Cardiac fibroblast (primary cell): ENCODE measurements at regions not wholly inside any gene's neighbourhood (a gene's known extent, or its start where the extent isn't known, plus 50 kb on each side); places are given as distances from the start of the nearest gene placed in this dataset.
A peak's percentile ranks its signal among the peaks of the same experiment; 100 is the strongest.

ENCODE experiments used
- DNase-seq, 2 donors: peaks; one replicate each; pipeline versions ENCODE4 v3.0.0 to v3.0.0-alpha.2; 2010; ENCODE audit warnings: low read depth in 2 of 2
- H3K4me3 ChIP-seq, 2 donors: replicated peaks in 1 of 2; 1 replicate in 1 of 2; 2 replicates in 1 of 2; pipeline ENCODE4 v1.5.1; 2011; ENCODE audit warnings: low read depth in 2 of 2, low read length in 2 of 2, mild to moderate bottlenecking in 2 of 2, moderate library complexity in 1 of 2
- TF ChIP-seq, protein P1 (sequence below): IDR thresholded peaks from one replicate; pipeline ENCODE4 v1.5.1; 2011; ENCODE audit warnings: low read depth, mild to moderate bottlenecking, low read length, inconsistent platforms

- TF ChIP-seq, protein P1, sequence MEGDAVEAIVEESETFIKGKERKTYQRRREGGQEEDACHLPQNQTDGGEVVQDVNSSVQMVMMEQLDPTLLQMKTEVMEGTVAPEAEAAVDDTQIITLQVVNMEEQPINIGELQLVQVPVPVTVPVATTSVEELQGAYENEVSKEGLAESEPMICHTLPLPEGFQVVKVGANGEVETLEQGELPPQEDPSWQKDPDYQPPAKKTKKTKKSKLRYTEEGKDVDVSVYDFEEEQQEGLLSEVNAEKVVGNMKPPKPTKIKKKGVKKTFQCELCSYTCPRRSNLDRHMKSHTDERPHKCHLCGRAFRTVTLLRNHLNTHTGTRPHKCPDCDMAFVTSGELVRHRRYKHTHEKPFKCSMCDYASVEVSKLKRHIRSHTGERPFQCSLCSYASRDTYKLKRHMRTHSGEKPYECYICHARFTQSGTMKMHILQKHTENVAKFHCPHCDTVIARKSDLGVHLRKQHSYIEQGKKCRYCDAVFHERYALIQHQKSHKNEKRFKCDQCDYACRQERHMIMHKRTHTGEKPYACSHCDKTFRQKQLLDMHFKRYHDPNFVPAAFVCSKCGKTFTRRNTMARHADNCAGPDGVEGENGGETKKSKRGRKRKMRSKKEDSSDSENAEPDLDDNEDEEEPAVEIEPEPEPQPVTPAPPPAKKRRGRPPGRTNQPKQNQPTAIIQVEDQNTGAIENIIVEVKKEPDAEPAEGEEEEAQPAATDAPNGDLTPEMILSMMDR: no peak
- DNase-seq: peak in 1 of 2 donors; percentile 1
- no peak overlapping the region for H3K4me3 ChIP-seq
Observed at GRCh38 chr5:23026252-23027170, 173.4 kb upstream of the CDH12 start.

DNA sequence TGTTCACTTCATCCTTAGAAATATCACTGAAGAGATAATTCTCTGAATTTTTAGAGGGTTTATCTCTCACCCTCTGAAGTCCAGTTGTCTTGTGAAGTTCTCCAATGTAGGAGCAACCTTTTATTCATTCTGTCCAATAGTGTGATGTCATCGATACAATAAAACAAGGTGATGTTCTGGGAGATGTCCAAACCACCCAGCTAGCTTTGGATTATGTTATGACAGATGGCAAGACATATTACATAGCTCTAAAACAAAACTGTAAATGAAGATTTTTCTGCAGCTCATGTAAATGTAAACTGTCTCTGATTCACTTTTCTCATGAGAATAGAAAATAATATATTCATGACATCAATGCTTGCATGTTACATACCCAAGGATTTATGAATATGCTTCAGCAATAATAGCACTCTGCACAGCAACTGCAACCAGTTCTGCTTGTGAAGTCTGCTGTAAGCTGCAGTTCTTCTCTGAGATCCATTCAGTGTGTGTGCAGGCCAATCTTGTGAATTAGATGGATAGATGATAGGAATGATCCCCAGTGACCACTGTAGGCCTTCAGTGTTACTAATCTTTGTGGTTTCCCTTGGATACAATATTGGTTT, 172.6 kb upstream of the CDH12 start:
- no peak overlapping the region for H3K4me3 ChIP-seq
- DNase-seq: no peak
- TF ChIP-seq, protein P1: no peak

DNA sequence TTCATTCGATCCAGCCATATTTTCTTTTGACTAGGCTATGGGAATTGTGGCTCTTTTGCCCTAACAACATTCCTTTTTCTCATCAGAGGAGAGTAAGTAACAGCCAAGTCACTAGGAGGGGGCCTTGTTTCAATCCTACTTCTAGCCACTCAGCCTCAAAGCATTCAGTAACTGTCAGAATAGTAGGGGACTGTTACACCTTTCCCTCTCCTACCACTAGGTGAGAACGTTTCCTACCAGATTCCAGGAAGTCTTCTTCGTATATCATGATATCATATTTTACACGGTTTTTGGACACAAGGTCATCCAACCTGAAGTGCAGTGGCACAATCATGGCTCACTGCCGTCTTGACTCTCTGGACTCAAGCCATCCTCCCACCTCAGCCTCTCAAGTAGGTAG, 171.3 kb upstream of the CDH12 start:
- no peak overlapping the region for H3K4me3 ChIP-seq
- TF ChIP-seq, protein P1: no peak
- no peak for DNase-seq

DNA sequence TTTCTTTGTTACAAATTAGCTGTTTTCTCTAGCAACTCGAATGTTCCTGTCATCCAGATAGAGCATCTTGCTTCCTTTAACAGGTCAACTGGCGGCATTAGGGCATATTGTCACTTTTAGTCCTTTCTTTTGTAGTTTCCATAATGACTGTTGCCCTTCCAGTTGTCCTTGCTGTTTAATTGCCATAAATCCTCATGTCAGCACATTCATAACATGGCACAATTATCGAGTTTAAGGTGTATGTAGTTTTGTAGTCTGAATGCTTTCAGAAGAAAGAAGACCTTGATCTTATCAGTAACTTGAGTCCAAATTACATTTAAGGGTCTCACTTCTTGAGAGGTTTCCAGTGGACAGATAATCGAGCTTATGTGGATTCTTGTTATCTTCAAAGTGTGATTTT, 161.7 kb upstream of the CDH12 start:
- DNase-seq: no peak
- TF ChIP-seq, protein P1: no peak
- no peak overlapping the region for H3K4me3 ChIP-seq

- DNase-seq: no peak
- H3K4me3 ChIP-seq: no peak overlapping the region
- TF ChIP-seq, protein P1: no peak
Observed at GRCh38 chr5:23014266-23014665, 161.1 kb upstream of the CDH12 start.

DNA sequence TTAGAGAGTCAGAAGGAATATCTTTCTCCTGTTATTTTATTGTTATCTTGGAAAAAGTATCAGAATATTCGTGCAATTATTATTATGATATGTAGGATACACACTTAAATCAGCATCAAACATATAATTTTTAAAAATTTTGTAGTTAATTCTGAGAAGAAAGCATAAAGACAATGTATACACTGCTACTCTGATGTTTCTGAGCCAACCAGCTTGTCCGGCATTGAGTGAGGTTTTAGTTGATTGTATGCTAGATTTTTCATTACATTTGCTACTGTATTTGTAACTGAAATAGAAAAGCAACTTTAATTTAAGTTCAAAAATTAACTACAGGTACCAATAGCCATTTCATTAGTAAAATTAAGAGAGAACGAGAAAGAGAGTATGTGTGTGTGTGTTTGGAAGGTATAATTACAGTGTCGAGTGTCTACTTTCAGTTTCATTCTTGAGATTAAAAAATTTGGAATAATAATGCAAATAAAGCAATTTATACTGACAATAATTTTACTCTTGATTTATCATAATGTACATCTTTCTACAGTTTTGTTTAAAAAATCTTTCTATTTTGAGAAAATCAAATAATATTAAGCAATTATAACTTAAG, 160.4 kb upstream of the CDH12 start:
- no peak for DNase-seq
- TF ChIP-seq, protein P1: no peak
- no peak overlapping the region for H3K4me3 ChIP-seq
